ENCODE measurements at regions not wholly inside any gene's neighbourhood (a gene's known extent, or its start where the extent isn't known, plus 50 kb on each side); places are given as distances from the start of the nearest gene placed in this dataset.
A peak's percentile ranks its signal among the peaks of the same experiment; 100 is the strongest.

DNA sequence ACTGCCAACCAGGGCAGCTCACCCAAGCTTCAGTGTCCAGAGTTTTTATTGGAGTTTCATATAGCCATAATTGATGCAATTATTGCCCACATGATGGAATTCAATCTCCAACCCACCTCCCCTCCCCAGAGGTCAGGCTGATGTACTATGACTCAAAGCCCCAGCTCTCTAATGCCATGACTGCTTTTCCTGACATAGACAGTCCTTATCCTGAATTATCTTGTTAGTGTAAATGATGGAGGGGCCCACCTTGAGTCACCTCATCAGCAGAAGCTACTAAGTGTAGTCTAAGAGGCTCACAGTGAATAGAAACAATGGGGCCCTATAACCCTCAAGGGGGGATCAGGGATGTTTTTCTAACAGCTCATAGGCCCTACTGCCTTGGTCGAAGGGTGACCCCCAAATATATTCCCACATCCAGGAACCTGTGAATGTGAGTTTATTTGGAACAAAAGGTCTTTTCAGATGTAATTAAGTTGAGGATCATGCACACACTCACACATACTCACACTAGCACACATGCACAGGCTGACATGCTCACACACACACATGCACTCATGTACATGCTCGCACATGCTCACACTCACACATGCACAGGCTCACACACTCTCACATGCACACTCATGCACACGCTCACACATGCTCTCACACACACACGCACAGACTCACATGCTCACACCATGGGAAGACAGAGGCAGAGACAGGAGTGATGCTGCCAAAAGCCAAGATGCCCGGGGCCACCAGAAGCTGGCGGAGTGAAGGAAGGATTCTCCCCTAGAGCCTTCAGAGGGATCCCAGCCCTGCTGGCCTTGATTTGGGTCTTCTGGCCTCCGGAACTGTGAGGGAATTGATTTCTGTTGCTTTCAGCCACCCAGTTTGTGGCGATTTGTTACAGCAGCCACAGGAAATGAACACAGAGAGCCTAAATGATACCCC is 131.2 kb upstream of the SMAD3 start:
- no peak for DNase-seq

- DNase-seq, result no peak
Measured at GRCh38 chr15:66934868-66935520, 130.4 kb upstream of the SMAD3 start.

DNA sequence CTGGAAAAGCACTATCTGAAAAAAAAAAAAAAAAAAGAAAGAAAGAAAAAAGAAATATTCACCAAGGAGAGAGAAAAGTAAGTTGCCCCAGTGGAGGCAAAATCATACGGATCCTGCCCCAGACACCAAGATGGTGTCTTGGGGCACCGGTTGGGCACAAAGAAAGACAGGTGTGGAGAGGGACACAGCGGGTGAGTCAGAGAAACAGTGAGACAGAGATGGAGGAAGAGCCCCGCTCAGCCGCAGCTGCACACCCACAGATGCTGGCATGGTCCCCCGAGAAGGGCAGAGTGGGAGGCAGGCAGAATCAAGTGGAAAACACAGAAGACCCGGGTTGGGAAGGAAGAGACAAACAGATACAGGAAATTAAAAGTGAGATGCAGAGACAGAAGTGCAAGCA is 129.7 kb upstream of the SMAD3 start:
- no peak for DNase-seq

- DNase-seq, result no peak
Measured at GRCh38 chr15:66936109-66936860, 129.1 kb upstream of the SMAD3 start.

- DNase-seq, result no peak
Measured at GRCh38 chr15:66936861-66937582, 128.4 kb upstream of the SMAD3 start.

- DNase-seq, result no peak
Measured at GRCh38 chr15:66937588-66937987, 127.8 kb upstream of the SMAD3 start.

DNA sequence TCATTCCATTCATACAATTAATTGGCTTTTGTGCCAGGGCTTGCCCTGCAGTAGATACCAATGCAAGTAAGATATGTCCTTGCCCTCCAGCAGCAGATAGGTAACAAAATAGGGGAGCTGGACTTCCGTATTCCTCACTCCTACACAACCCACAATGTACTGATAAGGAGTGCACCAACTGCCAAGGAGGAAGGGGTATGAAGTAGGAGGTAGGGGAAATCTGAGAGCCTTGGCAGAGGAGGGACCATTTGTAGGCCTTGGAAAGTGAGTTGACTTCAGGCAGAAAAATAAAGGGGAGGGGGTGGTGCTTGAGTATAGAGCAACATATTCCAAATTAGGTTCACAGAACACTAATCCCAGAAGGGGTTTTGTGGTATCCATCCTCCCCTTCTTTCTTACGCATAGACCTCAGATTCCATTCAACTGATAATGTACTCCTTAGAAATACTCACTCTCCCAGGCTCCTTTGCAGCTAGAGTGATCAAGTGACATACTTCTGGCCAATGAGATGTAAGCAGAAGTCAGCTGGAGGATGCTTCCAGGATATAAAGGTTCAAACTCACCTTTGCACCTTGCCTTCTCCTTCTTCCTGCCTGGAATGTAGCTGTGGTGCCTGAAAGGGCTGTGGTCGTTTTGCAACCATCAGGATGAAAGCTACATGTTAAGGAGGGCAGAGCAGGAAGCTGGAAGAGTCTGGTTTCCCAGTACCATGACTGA is 127.1 kb upstream of the SMAD3 start:
- no peak for DNase-seq

GRCh38 chr15:66939016-66939415 is 126.4 kb upstream of the SMAD3 start:
- no peak for DNase-seq

- DNase-seq, result no peak
Measured at GRCh38 chr15:66939451-66940023, 125.9 kb upstream of the SMAD3 start.

DNA sequence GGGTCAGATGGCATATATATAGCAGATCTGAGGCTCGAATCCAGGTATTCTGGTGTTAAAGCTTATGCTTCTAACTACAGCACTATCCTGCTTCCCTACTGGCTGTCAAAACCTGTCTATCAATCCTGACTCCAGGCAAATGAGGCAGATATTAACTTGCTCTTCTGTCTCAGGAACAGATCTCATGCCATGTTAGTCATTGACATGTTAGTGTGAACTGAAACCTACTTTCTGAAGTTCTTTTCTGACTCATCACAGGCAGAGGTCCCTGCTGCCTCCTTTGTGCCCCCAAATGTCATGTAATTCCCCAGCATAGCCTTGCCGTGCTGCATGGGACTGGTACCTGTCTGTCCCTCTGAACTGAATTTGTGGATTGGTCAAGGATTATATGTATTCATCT is 125.0 kb upstream of the SMAD3 start:
- no peak for DNase-seq

DNA sequence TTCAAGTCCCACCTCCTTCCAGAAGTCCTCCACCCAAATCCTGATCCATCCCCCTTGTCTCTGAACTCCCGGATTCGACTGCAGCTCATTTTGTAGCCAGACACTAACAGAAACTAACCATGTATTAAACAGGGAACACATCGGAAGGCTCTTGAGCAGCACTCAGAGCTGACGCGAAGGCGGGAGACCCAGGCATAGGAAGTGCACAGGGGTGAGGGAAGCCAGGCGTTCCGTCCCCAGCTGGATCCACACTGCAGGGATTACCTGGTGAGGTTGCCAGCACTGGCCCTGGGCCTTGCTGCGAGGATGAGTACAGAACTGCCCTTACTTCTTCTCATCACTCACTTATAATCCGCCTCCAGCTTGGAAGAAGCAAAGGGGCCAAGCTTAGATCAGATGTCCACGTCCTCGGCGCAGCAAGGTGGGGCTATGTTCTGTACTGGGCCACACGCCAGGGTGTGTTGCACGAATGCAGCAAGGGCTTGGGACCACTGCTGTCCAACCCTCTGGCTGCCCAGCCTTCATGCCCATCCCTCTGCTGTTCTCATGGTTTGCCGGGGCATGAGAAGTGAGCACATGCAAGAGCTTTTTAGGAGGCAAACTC is 124.2 kb upstream of the SMAD3 start:
- DNase-seq, result no peak

GRCh38 chr15:66941791-66942190 is 123.6 kb upstream of the SMAD3 start:
- no peak for DNase-seq

GRCh38 chr15:66942649-66943390 is 122.6 kb upstream of the SMAD3 start:
- no peak for DNase-seq

DNA sequence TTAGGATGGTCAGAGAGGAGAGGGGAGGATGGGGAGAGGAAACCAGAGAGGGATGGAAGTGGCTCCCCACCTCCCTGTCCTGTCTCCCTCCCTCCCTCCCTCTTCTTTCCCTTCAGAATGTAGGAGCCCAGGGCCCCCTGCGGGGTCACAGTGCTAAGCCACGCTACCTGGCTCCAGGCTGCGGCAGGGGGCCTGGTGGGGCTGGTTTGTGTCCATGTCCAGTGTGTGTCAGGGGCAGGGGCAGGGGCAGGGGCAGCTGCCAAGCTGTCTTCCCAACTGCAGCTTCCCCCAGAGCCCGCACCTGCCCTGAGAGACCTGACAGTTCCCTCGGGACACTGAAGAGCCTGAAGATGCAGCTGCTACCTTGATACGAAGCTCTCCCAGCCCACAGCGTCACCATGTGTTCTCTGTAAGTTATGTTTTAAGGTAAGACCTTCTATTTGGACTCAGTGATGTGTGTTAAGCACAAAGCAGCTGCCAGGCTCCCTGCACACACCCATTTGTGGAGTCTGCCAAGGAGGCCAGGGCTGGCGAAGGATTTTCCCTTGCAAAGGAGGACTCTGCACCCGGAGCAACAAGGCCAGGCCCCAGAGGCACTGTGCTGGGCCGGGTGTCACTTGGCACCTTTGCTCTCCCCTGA is 121.8 kb upstream of the SMAD3 start:
- peak; percentile 46 for DNase-seq

GRCh38 chr15:66944121-66944520 is 121.3 kb upstream of the SMAD3 start:
- DNase-seq, result no peak

GRCh38 chr15:66945286-66945685 is 120.1 kb upstream of the SMAD3 start:
- DNase-seq, result no peak

GRCh38 chr15:66945842-66946241 is 119.6 kb upstream of the SMAD3 start:
- DNase-seq, result no peak

DNA sequence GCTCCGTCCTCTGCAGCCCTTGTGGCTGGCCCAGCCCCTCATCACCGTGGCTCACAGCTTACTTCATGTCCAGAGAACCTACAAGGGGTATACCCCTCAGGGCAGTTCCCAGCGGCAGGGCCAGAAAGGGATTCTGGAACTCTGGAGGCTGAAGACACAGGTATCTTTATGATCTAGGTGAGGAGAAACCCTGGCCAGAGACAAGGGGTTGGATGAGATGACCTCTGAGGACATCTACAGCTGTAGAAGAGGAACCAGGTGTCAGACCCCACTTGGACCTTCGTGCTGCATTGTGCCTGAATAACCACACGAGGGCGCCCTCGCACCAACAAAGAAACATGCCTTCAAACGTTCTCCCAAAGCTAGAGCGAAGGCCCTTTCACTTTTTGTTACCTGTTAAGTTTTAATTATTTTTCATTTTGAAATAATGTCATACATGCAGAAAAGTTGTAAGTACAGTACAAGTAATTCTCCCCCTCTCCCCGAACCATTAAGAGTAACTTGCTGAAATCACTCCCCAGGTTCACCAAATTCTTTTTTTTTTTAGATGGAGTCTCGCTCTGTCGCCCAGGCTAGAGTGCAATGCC is 118.7 kb upstream of the SMAD3 start:
- DNase-seq, result no peak

- DNase-seq, result no peak
Measured at GRCh38 chr15:66947471-66947870, 117.9 kb upstream of the SMAD3 start.

GRCh38 chr15:66948294-66948693 is 117.1 kb upstream of the SMAD3 start:
- DNase-seq, result no peak

Measured in DMS79 (cell line).